Right lobe of liver (tissue), 6 donors: ENCODE measurements at regions not wholly inside any gene's neighbourhood (a gene's known extent, or its start where the extent isn't known, plus 50 kb on each side); places are given as distances from the start of the nearest gene placed in this dataset.

Experiments used
- ATAC-seq, 4 donors: fragments of 200-7000 bp; cut with Tn5 transposase; one replicate each; pipeline ENCODE4 v1.9.1; 2020; ENCODE audit warnings: mild to moderate bottlenecking in 4 of 4, moderate library complexity in 4 of 4
- DNase-seq, 3 donors: peaks; one replicate each; pipeline ENCODE4 v3.0.0-alpha.2; 2020
- H3K27ac ChIP-seq, 3 donors: fragments of 200-600 bp; one replicate each; pipeline ENCODE4 v1.8.0; 2022
- H3K27me3 ChIP-seq, 2 donors: fragments of 200-600 bp; one replicate each; pipeline ENCODE4 v1.8.0; 2022
- H3K36me3 ChIP-seq, 4 donors: fragments of 200-600 bp; sonication (generic) in 1 of 4; one replicate each; pipeline versions ENCODE4 v1.5.1 to v1.8.0; 2017 to 2022; ENCODE audit warnings: control low read depth in 1 of 4
- H3K4me1 ChIP-seq, 4 donors: fragments of 200-600 bp; sonication (generic) in 1 of 4; one replicate each; pipeline versions ENCODE4 v1.5.1 to v1.8.0; 2017 to 2022; ENCODE audit warnings: control low read depth in 1 of 4
- H3K4me3 ChIP-seq, 3 donors: fragments of 200-600 bp; one replicate each; pipeline ENCODE4 v1.8.0; 2022
- H3K9me3 ChIP-seq, 4 donors: fragments of 200-600 bp; sonication (generic) in 1 of 4; one replicate each; pipeline versions ENCODE4 v1.5.1 to v1.8.0; 2017 to 2022; ENCODE audit warnings: control low read depth in 1 of 4
- CTCF ChIP-seq, 4 donors: fragments of 200-600 bp in 3 of 4; fragments of 450-650 bp in 1 of 4; IDR thresholded peaks; one replicate each; pipeline versions ENCODE4 v1.5.1 to v1.8.0; 2016 to 2022; ENCODE audit warnings: antibody characterized with exemption in 4 of 4, mild to moderate bottlenecking in 2 of 4
- POLR2A ChIP-seq: fragments of 450-650 bp; IDR thresholded peaks from one replicate; pipeline ENCODE4 v1.6.1; 2017; ENCODE audit warnings: antibody characterized with exemption, mild to moderate bottlenecking
- WGBS: methylation state at CpG from one replicate; pipeline ENCODE4 v1.1.6; 2018; ENCODE audit warnings: low coverage, low lambda C conversion rate; ENCODE audit not compliant: insufficient coverage; ENCODE audit errors: missing lambda C conversion rate; 5-methylcytosine and 5-hydroxymethylcytosine counted together
- intact Hi-C, 2 donors: fragments of 100-400 bp; cut with DNase I; formaldehyde crosslinking; loops; one replicate each; pipeline versions ENCODE4 v1.11.2 to v1.14.1; 2022
- donor health status: DM: no; HTN: yes; CAD: no.
- donor health status: DM: no; HTN: no; CAD: no.
- donor health status: DM: no; HTN: no; CAD: no.
- donor health status: DM: no; HTN: yes; CAD: no.
- donor health status: DM: no; HTN: yes; CAD: no.

DNA sequence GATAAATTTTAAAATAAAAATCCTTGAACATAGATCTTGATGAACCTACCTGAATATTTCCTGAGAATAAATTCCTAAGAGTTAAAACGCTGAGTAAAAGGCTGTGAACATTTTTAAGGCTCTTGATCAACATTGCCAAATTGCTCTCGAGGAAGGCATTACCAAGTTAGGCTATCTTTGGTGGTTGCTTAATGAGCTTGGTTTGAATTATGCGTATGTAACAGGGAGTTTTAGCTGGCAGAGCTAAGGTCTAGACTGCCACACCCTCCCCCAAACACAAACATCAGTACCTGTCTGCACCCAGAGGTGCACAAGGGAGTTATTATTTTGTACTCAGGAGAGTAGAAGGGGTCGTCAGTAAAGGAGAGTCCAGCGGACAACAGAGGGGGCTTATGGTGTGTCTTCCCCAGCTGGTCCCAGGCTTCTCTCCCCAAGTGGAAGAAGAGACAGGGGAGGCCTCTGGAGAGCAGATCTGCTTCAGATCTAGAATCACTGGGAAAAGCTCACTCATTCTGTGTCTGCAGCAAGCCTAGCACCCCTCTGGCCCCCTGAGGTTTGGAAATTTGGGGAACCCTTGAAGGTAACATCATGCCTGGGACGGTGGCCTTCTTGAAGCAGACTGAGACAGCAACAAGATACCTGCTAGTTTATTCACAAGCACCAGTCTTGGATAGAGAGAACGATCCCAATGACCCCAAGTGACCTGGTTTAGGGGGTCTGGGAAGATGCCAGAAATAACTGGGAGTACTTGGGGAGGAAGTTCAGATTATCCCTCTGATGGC is 197.2 kb upstream of the ID2 start:
- Histone ChIP-seq H3K36me3 (no peaks in the 10 kb centered on the region), H3K27ac (no peak overlapping the region), H3K9me3 (no peaks in the 10 kb centered on the region), H3K27me3 (no peaks in the 10 kb centered on the region), H3K4me1 (no peaks in the 10 kb centered on the region), H3K4me3 (no peak overlapping the region)
- intact Hi-C loops, result no loop called here
- ATAC-seq (no peak), DNase-seq (peak in 1 of 3 donors; percentile 19)
- 72% methylated on average over 5 of the region's 7 CpGs for WGBS
- no peak for TF ChIP-seq CTCF (IDR thresholded peaks at IDR 0.05)
- no peak for TF ChIP-seq POLR2A

- DNase-seq (no peak), ATAC-seq (no peak)
- H3K4me1 ChIP-seq, result no peaks in the 10 kb centered on the region
- no peaks in the 10 kb centered on the region for H3K9me3 ChIP-seq
- no peak overlapping the region for H3K27ac ChIP-seq
- intact Hi-C loops, result no loop called here
- TF ChIP-seq POLR2A (no peak), CTCF (IDR thresholded peaks at IDR 0.05) (no peak)
- H3K27me3 ChIP-seq, result no peaks in the 10 kb centered on the region
- no peaks in the 10 kb centered on the region for H3K36me3 ChIP-seq
- H3K4me3 ChIP-seq, result no peak overlapping the region
- 49% methylated on average over 2 of the region's 2 CpGs for WGBS
These were observed 196.1 kb upstream of the ID2 start for GRCh38 chr2:8485736-8486135.

- no peak overlapping the region for H3K27ac ChIP-seq
- ATAC-seq, result no peak
- no peaks in the 10 kb centered on the region for H3K27me3 ChIP-seq
- H3K4me1 ChIP-seq, result no peaks in the 10 kb centered on the region
- WGBS, result 90% methylated on average over 4 of the region's 4 CpGs
- H3K4me3 ChIP-seq, result no peak overlapping the region
- no peaks in the 10 kb centered on the region for H3K9me3 ChIP-seq
- TF ChIP-seq POLR2A (no peak), CTCF (IDR thresholded peaks at IDR 0.05) (no peak)
- DNase-seq, result no peak
- intact Hi-C loops, result no loop called here
- no peaks in the 10 kb centered on the region for H3K36me3 ChIP-seq
These were observed 195.7 kb upstream of the ID2 start for GRCh38 chr2:8486141-8486540.

DNA sequence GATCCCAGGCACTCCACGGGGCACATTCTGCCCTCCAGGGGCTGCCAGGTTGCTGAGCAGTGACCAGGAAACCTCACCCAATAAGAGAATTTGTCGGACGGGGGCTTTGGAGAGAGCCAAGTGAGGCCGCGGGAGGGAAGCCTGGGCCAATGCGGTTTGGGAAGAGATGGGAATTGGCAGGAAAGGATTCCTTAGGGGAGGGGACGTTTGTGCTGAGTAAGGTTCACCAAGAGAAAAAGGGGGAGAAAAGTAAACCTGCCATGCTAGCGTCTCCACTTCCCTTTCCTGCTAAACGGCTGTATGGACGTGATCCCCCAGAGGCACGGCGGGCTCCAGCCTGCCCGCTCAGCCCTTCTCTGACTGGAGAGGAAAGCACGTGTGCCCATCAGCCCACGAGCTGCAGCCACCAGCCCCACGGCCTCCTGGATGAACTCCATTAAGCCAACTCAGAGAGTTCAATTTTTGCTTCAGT is 194.4 kb upstream of the ID2 start:
- ATAC-seq, result peak; percentile 33 to 46 (median 42)
- intact Hi-C loops, result no loop called here
- WGBS, result 60% methylated on average over 14 of the region's 16 CpGs
- peaks cover 0 to 13% (median 0%) of the 10 kb centered on the region in 4 donors for H3K4me1 ChIP-seq
- DNase-seq, result no peak
- no peaks in the 10 kb centered on the region for H3K27me3 ChIP-seq
- H3K9me3 ChIP-seq, result no peaks in the 10 kb centered on the region
- no peak overlapping the region for H3K27ac ChIP-seq
- H3K36me3 ChIP-seq, result no peaks in the 10 kb centered on the region
- no peak overlapping the region for H3K4me3 ChIP-seq
- no peak for TF ChIP-seq CTCF (IDR thresholded peaks at IDR 0.05)
- no peak for TF ChIP-seq POLR2A
